ENCODE measurements at regions not wholly inside any gene's neighbourhood (a gene's known extent, or its start where the extent isn't known, plus 50 kb on each side); places are given as distances from the start of the nearest gene placed in this dataset.

- TF ChIP-seq CTCF (IDR thresholded peaks at IDR 0.05 in 2 of 3, conservative IDR thresholded peaks at IDR 0.05 in 1 of 3; ENCODE audit: control insufficient read depth in 2 of 3, extremely low read depth in 1 of 3, insufficient read depth in 1 of 3, low read depth in 3 of 3, low read length in 3 of 3): no peak
- no peak for TF ChIP-seq SREBF1 (IDR thresholded peaks at IDR 0.05; ENCODE audit: low read length)
- TF ChIP-seq MXI1 (IDR thresholded peaks at IDR 0.05; ENCODE audit: low read depth, low read length): no peak
- no peak for TF ChIP-seq ATF2 (IDR thresholded peaks at IDR 0.05; ENCODE audit: low read length)
- no peak for TF ChIP-seq DPF2 (IDR thresholded peaks at IDR 0.05)
- TF ChIP-seq EP300 (IDR thresholded peaks at IDR 0.05; ENCODE audit: borderline replicate concordance in 1 of 2, control insufficient read depth in 1 of 2, low read depth in 2 of 2, low read length in 2 of 2): no peak
- no peak for TF ChIP-seq HDAC6 (IDR thresholded peaks at IDR 0.05; ENCODE audit: unreplicated experiment)
- TF ChIP-seq USF2 (IDR thresholded peaks at IDR 0.05; ENCODE audit: borderline replicate concordance, low read depth, low read length): no peak
These were observed 1075.8 kb upstream of the TMEM132C start for GRCh38 chr12:127191129-127191528.
